GM10266 (cell line): ENCODE measurements at regions not wholly inside any gene's neighbourhood (a gene's known extent, or its start where the extent isn't known, plus 50 kb on each side); places are given as distances from the start of the nearest gene placed in this dataset.

ENCODE experiments used
- DNase-seq: peaks from one replicate; pipeline ENCODE4 v3.0.0; 2012; ENCODE audit errors: extremely low spot score
- TF ChIP-seq, protein P1 (sequence below): IDR thresholded peaks from 2 replicates; pipeline ENCODE4 v1.5.1; 2012; ENCODE audit warnings: mild to moderate bottlenecking, low read depth; ENCODE audit not compliant: control insufficient read depth, insufficient read depth; ENCODE audit errors: missing control alignments

DNA sequence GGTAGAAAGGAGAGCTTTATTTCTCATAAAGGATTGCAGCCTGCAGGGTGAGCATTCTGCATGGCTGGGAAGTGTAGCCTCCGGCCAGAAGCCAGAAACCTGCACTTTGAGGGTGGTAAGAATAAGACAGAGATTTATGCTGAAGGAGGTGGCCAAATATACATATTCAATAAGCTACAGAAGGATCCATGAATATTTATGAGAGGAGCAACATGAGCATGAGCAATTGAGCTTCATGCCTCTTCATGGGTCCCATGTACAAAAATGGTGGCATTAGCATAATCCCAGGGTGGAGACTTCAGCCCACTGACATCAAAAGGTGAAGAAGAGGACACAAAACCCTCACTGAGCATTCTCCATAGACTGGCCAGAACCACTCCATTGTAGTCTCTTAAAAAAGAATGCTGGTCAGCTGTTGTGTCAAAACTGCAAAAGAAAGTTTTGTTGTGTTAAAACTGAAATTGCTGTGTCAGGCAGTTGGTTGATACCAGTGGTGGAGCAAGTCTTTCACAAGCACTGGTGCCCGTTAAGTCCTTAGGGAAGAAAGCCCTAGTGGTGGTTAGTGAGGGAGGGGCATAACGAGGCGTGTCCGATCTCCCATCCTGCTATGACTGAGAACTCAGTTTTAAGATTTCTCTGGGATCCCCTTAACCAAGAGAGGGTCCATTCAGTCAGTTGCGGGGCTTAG is 160.8 kb upstream of the MAP1B start:
- no peak for DNase-seq
- TF ChIP-seq, protein P1, sequence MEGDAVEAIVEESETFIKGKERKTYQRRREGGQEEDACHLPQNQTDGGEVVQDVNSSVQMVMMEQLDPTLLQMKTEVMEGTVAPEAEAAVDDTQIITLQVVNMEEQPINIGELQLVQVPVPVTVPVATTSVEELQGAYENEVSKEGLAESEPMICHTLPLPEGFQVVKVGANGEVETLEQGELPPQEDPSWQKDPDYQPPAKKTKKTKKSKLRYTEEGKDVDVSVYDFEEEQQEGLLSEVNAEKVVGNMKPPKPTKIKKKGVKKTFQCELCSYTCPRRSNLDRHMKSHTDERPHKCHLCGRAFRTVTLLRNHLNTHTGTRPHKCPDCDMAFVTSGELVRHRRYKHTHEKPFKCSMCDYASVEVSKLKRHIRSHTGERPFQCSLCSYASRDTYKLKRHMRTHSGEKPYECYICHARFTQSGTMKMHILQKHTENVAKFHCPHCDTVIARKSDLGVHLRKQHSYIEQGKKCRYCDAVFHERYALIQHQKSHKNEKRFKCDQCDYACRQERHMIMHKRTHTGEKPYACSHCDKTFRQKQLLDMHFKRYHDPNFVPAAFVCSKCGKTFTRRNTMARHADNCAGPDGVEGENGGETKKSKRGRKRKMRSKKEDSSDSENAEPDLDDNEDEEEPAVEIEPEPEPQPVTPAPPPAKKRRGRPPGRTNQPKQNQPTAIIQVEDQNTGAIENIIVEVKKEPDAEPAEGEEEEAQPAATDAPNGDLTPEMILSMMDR: no peak

- TF ChIP-seq, protein P1: no peak
- no peak for DNase-seq
Measured at GRCh38 chr5:71948206-71948605, 159.1 kb upstream of the MAP1B start.

DNA sequence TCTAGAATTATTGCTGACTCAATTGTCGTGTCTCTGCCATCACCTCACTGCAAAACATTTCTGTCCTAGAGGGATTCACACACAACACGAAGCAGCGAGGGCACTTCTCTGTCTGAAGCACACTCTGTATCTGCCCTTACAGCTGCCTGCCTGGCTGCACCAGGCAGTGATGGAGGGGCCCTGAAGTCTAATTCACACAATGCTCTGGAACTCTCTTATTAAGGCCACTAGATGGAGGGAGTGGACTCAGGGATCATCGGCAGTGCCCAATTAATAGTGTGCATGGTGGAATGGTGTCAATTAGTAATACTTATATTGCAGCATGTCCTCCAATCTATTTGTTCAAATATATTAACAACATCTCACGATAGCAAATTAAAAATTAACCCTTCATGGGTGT is 157.5 kb upstream of the MAP1B start:
- DNase-seq: no peak
- TF ChIP-seq, protein P1: no peak

GRCh38 chr5:71953866-71954265 is 153.4 kb upstream of the MAP1B start:
- TF ChIP-seq, protein P1: no peak
- no peak for DNase-seq

DNA sequence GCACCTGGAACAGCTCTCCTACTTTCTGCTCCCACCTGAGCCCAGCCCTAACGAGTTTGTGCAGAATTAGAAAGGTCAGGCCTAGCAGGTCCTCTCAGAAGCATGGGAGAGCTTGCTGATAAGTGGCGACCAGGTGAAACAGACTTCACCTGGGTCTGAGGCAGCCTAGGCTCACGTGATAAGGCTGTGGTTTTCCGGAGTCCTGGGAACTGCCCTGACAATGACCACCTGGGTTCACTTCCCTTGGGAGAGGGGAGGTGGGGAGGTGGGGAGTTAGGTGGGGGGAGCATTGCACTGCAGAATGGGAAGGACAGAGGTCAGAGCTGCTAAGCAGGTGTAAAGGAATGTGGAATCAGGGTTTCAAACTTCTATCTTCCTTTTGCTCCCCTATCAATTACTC is 152.9 kb upstream of the MAP1B start:
- TF ChIP-seq, protein P1: no peak
- no peak for DNase-seq

- DNase-seq: no peak
- TF ChIP-seq, protein P1: no peak
Measured at GRCh38 chr5:71955723-71956122, 151.6 kb upstream of the MAP1B start.

GRCh38 chr5:71957292-71957898 is 149.9 kb upstream of the MAP1B start:
- no peak for DNase-seq
- TF ChIP-seq, protein P1: no peak
